Stimulated activated CD4-positive, alpha-beta T cell treated with anti-CD3 and anti-CD28 coated beads, Interleukin-2, amount 100 ng/mL, for 4 hours (primary cell): ENCODE measurements at regions not wholly inside any gene's neighbourhood (a gene's known extent, or its start where the extent isn't known, plus 50 kb on each side); places are given as distances from the start of the nearest gene placed in this dataset.
"Not testable (repeated sequence)": the region's sequence is repeated elsewhere in the genome, so short reads cannot be mapped to it uniquely, and the experiment has no call there.

Experiments used
- DNase-seq: peaks from one replicate; pipeline ENCODE4 v3.0.0-alpha.2; 2020; ENCODE audit warnings: low read depth

DNA sequence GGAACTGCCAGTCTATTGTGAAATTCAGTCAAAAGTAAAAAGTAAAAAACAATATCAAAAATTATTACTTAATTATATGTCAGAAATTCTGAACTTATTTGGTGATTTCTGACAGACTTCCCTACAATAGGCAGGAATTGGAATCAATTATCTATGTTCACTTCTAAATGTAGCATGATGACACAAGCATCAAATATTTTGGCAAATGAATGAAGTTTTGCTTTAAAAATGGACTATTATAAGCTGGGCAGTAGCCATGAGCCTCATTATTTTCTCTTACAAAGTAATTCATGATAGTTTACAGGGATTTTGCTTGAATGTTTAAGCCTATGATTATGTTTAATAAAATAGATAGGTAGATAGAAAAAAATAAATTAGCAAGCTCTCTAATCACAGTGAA lies 582.6 kb downstream of the SLITRK6 start:
- DNase-seq = no peak

DNA sequence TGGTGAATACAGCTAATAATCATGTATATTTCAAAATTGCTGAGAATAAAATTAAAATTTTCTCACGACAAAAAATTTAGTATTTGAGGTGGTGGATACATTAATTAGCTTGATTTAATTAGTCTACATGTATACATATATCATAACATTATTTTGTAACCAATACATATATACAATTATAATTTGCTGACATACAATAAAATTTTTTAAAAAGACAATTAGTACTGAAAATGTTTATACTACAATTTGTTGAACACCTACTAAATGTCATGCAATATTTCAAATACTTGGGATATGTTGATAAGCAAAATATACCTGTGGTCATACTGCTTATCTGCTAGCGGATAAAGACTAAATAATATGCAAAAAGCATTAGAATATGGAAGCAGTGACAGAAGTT lies 586.5 kb downstream of the SLITRK6 start:
- no peak for DNase-seq

DNA sequence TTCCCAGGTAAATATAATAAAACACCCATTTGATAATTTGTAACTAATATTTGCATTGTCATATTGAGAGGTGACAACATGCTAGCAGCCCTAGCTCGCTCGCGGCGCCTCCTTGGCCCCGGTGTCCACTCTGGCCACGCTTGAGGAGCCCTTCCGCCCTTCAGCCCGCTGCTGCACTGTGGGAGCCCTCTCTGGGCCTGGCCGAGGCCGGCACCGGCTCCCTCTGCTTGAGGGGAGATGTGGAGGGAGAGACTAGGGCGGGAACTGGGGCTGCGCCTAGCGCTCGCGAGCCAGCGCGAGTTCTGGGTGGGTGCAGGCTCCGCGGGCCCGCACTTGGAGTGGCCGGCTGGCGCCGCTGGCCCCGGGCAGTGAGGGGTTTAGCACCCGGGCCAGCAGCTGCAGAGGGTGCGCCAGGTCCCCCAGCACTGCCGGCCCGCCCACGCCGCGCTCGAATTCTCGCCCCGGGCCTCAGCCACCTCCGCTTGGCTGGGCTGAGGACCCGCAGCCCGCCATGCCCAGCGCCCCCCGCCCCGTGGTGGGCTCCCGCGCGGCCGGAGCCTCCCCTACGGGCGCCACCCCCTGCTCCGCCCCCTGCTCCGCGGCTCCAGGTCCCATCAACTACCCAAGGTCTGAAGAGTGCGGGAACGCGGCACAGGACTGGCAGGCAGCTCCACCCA lies 594.4 kb downstream of the SLITRK6 start:
- DNase-seq = no peak

DNA sequence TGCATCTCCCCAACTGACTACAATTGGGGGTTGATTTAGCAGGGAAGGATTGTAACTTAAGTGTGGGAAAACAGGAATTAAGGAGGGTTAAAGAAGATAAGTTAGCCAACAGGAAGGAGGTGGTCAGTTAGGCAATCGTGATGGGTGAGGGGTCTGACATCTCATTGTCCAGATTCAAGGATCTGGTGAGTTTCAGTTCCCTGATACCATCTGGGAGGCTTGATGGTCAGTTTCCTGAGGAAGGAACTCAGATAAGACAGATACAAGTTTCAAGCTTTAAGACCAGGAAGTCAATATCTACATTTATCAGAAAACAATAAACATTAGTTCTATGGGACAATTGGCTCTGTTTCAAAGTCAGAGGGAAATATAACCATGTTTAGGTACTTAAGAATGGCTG lies 601.8 kb downstream of the SLITRK6 start:
- no peak for DNase-seq

DNA sequence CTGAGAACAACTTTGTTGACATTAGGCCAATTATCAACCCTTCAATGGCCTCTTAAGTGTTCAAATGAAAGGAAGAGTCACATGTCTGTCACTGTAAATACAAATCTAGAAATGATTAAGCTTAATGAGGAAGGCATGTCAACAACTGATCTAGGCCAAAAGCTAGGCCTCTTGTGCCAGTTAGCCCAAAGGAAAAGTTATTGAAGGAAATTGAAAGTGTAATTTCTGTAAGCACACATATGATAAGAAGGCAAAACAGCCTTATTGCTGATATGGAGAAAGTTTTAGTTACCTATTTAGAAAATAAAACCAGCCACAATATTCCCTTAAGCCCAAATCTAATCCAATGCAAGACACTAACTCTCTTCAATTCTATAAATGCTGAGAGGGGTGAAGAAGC lies 604.7 kb downstream of the SLITRK6 start:
- DNase-seq = no peak

DNA sequence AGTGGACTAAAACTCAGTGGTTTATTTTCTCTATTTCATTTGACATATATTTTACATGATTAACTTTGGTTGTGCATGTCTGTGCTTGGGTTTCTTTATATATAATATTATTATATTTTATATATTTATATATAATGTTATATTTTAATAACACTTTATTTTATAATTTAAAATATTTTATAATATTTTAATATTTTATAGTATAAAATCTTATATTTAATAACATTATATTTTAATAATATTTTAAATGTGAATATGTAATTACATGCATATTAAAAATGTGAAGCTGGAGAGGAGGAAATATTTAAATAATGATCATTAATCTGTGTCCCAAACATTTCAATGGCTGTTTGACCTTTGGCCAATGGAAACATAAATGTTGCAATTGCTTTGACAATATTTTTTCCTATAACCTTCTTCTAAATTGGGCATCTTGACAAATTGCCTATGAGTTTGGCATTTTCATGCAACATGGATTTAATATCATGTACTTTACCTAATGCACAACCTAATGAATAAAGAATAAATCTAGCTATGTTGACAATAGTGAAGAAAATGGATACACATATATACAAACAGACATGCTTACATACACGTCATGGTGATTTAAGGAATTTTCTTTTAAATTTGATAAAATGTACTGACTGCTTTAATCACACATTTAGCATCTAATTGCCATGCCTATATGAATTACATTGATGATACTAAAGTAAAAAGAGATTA lies 607.1 kb downstream of the SLITRK6 start:
- no peak for DNase-seq

DNA sequence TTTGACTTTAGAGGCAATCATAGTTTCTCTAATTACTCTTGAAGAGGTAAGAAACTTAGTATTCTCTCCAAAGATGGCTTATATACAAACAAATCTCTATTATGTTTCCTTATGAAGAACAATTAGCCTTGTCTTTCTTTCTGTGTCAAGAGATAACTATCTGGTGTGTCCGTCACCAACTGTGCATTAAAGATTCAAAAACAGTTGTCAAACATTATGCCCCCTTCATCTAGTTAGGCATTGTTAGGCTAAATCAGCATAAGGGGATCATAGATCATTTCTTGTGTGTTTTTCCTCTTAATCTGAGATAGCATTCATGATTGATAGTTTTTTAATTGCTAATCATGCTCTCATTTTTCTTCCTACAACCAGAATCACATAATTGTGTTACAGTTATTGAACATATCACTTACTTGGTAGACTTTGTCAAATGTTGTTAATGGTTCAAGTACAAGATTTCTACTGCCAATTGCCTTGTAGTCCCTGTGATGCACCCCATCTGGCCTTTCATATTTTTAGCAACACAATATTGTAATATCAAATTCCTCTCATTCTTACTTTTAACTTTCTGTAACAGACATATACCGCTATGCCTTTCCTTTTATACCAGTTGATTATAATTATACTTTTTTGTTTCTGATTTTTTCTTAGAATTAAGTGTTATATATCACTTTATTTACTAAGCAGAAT lies 612.7 kb downstream of the SLITRK6 start:
- no peak for DNase-seq

DNA sequence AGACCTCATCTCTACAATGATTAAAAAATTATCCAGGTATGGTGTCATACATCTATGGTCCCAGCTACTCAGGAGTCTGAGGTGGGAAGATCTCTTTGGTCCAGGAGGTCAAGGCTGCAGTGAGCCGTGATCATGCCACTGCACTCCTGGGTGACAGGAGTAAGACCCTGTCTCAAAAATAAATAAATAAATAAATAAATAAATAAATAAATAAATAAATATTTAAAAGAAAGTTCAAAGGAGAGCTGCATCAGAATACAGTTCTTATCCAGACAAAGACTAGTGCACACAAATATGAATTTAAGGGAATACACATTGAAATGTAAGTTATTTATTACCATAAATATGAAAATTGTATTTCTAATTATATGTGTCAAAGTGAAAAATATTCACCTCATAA lies 624.9 kb downstream of the SLITRK6 start:
- DNase-seq = no peak

DNA sequence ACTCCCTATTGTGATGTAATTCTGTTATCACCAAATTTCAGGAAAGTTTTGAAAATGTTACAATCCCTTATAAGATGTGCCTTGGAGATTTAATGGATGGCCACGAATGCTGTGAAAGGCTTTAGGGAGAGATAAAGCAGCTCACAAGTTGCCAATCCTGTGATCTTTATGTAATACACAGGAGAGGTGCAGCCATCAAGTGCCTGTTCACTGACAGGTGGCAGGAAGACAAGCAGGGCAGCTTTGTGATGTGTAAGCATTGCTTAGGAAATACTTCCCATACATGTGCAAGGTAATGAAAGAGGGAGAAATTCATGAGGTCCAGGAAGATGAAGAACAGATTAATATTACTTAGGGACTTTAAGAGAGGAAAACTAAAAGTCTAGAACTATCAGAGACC lies 628.8 kb downstream of the SLITRK6 start:
- DNase-seq = no peak

DNA sequence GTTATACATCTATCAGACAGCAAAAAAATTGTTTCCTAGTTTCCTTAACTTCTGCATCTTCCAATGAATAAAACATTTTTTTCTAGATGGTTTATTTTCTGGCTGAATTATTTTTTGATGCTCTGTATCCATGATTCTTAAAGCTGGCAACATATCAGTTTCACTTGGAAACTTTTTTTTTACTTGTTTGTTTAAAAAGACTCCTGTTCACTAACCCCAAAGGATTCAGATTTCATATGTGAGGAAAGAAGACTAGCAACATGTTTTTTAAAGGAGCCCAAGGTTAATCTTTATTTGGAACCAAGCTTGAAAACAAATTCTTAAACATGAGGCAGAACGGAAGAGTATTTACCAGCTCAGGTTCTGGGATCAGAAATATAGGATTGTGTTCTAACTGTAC lies 632.3 kb downstream of the SLITRK6 start:
- no peak for DNase-seq

DNA sequence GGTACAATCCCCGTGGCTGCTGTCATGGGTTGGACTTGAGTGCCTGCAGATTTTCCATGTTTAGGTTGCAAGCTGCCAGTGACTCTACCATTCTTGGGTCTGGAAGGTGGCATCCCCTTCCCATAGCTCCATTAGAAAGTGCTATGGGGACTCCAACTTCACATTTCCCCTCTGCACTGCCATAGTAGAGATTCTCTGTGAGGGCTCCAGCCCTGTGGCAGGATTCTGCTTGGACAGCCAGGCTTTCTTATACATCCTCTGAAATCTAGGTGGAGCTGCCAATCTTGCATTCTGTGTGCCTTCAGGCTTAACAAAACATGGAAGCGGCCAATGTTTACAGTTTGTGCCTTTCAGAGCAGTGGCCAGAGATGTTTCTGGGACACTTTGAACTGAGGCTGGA lies 636.2 kb downstream of the SLITRK6 start:
- DNase-seq = no peak

DNA sequence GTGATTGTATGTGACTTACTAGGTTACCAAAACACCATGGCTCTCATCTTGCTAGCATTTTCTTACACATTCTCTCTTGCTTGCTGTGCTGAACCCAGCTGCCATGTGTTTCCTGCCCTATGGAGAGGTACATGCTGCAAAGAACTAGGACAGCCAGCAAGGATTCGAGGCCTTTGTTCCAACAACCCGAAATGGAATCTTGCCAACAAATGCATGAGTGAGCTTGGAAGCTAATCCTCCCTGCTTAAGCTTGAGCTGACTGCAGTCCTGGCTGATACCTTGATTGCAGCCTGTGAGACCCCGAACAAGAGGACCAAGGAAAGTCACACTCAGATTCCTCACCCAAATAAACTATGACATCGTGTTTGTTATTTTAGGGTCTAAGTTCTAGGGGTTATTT lies 651.2 kb downstream of the SLITRK6 start:
- no peak for DNase-seq

DNA sequence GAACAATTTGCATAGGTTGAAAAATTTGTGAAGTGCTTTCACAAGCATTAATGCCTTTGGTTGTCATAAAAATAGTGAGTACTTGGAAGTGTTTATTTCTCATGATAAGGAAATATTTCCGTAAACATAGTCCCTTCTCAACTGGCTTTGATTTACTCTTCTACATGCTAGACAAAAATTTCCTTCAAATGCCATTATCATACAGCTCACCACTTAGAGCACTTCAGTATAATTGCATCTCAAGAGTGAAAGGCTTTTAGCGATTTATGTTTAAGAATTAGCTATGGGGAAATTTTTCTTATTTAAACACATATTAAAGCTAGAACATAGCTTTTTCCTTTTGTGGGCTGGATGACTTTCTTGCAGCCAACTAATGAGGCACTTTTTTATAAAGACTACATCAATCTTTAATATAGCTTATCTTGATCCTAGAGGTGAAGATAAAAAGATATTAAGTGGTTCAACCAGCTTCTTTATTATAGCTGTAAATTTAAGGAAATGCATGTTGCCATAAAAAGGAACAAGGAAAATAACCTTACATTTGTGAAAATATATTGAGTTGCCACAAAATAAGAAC lies 656.8 kb downstream of the SLITRK6 start:
- DNase-seq = no peak

DNA sequence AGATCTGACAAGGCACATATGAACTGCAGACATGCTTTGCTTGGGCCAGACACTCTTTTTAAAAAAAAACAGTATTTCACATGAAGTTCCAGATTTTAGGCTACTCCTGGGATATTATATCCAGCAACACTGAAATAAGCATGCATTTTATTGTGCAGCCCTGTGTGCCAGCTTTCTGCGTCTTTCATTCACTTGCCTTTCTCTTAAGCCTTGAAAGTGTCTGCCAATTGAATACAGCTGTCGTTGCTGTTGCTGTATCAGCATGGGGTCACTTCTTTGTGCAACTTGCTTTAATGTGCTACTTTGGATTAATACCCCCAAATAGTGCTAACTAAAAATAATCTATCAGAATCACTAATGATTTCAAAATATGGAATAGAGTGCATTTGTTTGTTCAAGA lies 657.8 kb downstream of the SLITRK6 start:
- no peak for DNase-seq

DNA sequence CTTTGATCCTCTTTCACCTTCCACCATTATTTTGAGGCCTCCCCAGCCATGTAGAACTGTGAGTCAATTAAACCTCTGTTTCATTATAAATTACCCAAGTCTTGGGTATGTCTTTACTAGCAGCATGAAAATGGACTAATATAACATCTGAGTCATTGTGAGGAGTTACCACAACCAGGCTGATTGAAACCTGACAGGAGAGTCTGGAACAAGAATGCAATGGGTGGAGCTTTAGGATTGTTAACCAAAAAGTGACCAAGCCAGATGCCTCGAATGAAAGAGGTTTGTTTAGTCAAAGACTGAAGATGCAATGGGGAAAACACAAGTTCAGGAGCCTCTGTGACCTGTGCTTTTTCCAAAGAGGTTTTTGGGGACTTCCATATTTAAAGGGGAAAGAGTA lies 659.0 kb downstream of the SLITRK6 start:
- no peak for DNase-seq

DNA sequence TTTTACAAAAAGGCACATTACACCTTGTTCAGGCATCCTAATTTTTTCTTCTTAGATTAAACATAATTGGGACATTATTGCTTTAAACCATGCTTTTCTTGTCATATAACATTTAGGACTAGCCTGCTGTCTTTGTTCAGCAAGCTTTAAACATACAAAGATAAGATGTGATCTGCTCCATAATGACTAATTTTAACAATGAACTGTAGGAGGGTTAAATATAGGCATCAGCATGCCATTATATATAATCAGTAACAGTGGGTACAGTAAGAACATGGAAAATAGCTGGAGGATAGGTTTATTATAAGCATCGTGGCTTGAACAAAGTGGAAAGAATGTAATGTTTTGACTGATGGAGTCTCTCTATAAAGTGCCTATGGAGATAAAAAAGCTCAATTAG lies 661.7 kb downstream of the SLITRK6 start:
- DNase-seq = no peak

DNA sequence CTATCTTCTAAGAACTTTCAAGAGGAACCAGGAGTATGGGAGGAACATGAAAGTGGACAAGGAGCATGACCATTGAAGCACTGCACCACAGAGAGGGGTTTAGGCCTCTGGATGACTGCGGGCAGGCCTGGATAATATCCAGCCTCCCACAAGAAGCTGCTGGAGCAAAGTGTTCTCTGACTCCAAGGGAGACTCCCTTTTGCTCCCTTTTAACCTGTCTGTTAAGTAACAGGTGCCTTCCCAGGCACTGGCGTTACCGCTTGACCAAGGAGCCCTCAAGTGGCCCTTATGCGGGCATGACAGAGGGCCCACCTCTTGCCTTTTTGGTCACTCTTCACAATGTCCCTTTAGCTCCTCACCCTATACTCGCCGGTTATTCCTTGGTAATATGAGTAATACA lies 666.2 kb downstream of the SLITRK6 start:
- no peak for DNase-seq

DNA sequence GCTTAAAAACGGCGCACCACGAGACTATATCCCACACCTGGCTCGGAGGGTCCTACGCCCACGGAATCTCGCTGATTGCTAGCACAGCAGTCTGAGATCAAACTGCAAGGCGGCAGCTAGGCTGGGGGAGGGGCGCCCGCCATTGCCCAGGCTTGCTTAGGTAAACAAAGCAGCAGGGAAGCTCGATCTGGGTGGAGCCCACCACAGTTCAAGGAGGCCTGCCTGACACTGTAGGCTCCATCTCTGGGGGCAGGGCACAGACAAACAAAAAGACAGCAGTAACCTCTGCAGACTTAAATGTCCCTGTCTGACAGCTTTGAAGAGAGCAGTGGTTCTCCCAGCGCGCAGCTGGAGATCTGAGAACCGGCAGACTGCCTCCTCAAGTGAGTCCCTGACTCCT lies 675.7 kb downstream of the SLITRK6 start:
- not testable (repeated sequence) for DNase-seq

DNA sequence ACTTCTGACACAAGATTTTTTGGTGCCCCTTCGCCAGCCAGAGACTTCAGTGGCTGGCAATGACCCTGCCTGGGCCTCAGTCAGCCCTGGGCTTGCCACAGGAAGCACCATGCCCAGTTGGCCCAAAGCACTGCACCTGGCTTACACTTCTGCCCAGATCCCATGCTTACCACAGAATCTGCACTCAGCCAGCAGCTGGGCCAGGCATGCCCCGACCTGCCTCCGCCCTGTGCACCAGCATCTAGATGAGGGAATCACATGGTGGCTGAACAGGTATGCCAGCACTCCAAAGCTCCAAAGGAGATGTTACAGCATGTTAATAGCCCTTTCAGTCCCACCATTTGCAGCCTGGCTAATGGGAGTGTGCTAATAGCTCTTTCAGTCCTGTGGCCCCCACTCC lies 690.9 kb downstream of the SLITRK6 start:
- no peak for DNase-seq

DNA sequence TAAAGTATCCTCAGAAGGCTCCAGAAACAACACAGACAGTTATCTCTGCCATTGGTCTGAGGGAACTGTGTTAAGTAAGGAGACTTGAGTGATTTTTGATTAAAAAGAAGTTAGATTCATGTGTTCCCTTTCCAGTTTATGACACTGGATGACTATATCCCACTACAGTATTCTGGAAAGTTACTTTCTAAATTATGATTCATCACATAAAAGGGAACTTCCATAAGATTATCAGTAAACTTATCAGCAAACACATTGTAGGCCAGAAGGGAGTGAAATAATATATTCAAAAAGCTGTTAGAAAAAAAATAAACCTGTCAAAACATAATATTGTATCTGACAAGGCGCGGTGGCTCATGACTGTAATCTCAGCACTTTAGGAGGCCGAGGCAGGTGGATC lies 700.0 kb downstream of the SLITRK6 start:
- no peak for DNase-seq

DNA sequence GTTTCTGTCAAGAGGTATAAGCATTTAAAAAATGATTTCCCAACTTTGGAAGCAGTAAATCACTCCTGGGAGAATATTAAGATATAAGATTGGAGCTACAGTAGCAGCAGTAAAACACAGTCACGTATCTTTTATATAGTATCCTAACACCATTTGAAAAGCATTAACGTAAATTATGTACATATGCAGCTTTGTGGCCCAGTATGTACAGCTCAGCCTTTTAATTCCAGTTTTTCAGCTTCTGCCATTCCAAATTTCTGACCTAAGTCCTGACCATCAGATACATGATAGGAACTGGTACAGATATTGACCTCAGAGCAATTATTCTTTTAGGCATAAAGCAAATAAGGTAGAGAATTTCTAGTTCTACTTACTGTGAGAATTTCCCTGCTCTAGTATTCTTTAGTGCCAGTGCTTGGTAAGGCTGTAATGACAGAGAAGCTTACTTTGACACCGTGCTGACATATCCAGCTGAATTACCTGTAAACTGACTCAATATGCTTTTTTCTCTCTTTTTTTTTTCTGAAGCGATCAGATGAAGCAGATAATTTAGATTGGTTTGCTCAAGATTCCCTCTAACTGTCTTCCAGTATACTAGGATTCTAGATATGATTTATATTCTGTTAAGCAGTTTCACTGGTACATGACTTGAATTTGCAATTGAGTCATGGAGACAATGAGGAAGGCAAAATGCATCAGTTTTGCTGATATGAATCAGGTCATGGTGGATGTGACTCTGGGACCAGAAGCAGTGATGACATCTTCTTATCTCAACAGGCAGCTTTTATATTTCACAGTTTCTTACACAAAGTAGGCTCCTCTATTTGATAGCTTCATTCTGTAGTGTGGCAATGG lies 703.6 kb downstream of the SLITRK6 start:
- DNase-seq = no peak

DNA sequence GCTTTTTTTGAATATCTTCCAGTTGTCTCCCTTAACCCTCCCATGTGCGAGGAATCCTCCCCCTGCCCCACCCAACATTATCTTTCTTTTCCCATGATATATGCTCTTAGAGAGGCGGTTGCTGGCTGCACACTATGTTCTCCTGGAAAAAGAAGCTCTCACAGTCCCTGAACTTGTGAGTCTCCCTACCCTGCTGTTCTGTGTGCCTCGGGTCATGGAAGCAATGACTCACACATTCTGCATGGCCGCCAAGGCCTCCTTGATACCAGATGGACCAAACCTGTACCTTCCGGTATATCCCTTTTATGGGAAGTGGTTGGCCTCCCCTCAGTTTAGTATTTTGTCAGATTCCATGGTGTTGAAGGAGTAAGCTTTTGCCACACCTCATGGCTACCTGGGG lies 705.4 kb downstream of the SLITRK6 start:
- no peak for DNase-seq
